Gastroesophageal sphincter (tissue), 4 donors: ENCODE measurements at regions not wholly inside any gene's neighbourhood (a gene's known extent, or its start where the extent isn't known, plus 50 kb on each side); places are given as distances from the start of the nearest gene placed in this dataset.

Source experiments
- ATAC-seq: fragments of 150-250 bp; one replicate; pipeline ENCODE4 v1.9.1; 2016; ENCODE audit warnings: mild to moderate bottlenecking, moderate library complexity
- H3K27ac ChIP-seq, 4 donors: fragments of 200-600 bp; sonication (generic) in 3 of 4; 1 replicate in 3 of 4; 2 replicates in 1 of 4; pipeline ENCODE4 v1.5.1; 2016 to 2019
- H3K27me3 ChIP-seq: fragments of 200-600 bp; sonication (generic); one replicate; pipeline ENCODE4 v1.5.1; 2019
- H3K36me3 ChIP-seq, 2 donors: fragments of 200-600 bp; sonication (generic); one replicate each; pipeline ENCODE4 v1.5.1; 2019; ENCODE audit warnings: control low read depth in 1 of 2
- H3K4me1 ChIP-seq, 3 donors: fragments of 200-600 bp; sonication (generic); 1 replicate in 2 of 3; 2 replicates in 1 of 3; pipeline ENCODE4 v1.5.1; 2016 to 2019; ENCODE audit warnings: control low read depth in 2 of 3
- H3K4me3 ChIP-seq, 2 donors: fragments of 200-600 bp; sonication (generic); one replicate each; pipeline ENCODE4 v1.5.1; 2019; ENCODE audit warnings: mild to moderate bottlenecking in 1 of 2, moderate library complexity in 1 of 2
- H3K9me3 ChIP-seq, 3 donors: fragments of 200-600 bp; sonication (generic); one replicate each; pipeline ENCODE4 v1.5.1; 2017 to 2019; ENCODE audit warnings: control low read depth in 2 of 3
- CTCF ChIP-seq, 4 experiments: fragments of 200-600 bp in 2 of 4; fragments of 450-650 bp in 2 of 4; sonication (generic) in 1 of 4; IDR thresholded peaks; one replicate each; pipeline ENCODE4 v1.5.1; 2017 to 2019; ENCODE audit warnings: antibody characterized with exemption in 4 of 4, mild to moderate bottlenecking in 2 of 4, moderate library complexity in 2 of 4
- EP300 ChIP-seq: sonication (generic); formaldehyde crosslinking; IDR thresholded peaks from one replicate; pipeline ENCODE4 v1.6.1; 2017; ENCODE audit warnings: antibody characterized with exemption, mild to moderate bottlenecking
- POLR2A ChIP-seq, 2 donors: fragments of 450-650 bp; IDR thresholded peaks; one replicate each; pipeline ENCODE4 v1.6.1; 2017; ENCODE audit warnings: antibody characterized with exemption in 2 of 2, mild to moderate bottlenecking in 2 of 2, moderate library complexity in 1 of 2
- POLR2AphosphoS5 ChIP-seq: sonication (generic); formaldehyde crosslinking; IDR thresholded peaks from one replicate; pipeline ENCODE4 v1.6.1; 2017; ENCODE audit warnings: antibody characterized with exemption
- WGBS, 2 donors: methylation state at CpG; one replicate each; pipeline ENCODE4 v1.1.5; 2018; ENCODE audit warnings: low coverage in 1 of 2; 5-methylcytosine and 5-hydroxymethylcytosine counted together

GRCh38 chrX:124863303-124863702, 456.4 kb upstream of the TEX13C start:
- H3K36me3 ChIP-seq = no peaks in the 10 kb centered on the region
- no peak overlapping the region for H3K27ac ChIP-seq
- H3K27me3 ChIP-seq = no peaks in the 10 kb centered on the region
- ATAC-seq = no peak
- 66 to 92% methylated on average over 2 to 3 of the region's 5 CpGs for WGBS, 2 donors
- no peaks in the 10 kb centered on the region for H3K9me3 ChIP-seq
- no peaks in the 10 kb centered on the region for H3K4me1 ChIP-seq
- H3K4me3 ChIP-seq = no peak overlapping the region
- TF ChIP-seq POLR2A (IDR thresholded peaks at IDR 0.05) = no peak
- TF ChIP-seq POLR2AphosphoS5 = no peak
- TF ChIP-seq CTCF (IDR thresholded peaks at IDR 0.05) = no peak
- TF ChIP-seq EP300 = no peak

GRCh38 chrX:124887572-124887971, 432.1 kb upstream of the TEX13C start:
- Histone ChIP-seq H3K4me3 (no peak overlapping the region), H3K9me3 (no peaks in the 10 kb centered on the region), H3K36me3 (no peaks in the 10 kb centered on the region), H3K27ac (no peak overlapping the region), H3K27me3 (no peaks in the 10 kb centered on the region), H3K4me1 (no peaks in the 10 kb centered on the region)
- WGBS, 2 donors = 40% methylated on average over 1 of the region's 1 CpG; no CpG with 5 or more reads in 1 of the 2 donors
- TF ChIP-seq POLR2A (IDR thresholded peaks at IDR 0.05) (no peak), EP300 (no peak), POLR2AphosphoS5 (no peak), CTCF (IDR thresholded peaks at IDR 0.05) (no peak)
- ATAC-seq = no peak

GRCh38 chrX:124895947-124896346, 423.7 kb upstream of the TEX13C start:
- Histone ChIP-seq H3K27me3 (no peaks in the 10 kb centered on the region), H3K4me3 (no peak overlapping the region), H3K9me3 (no peaks in the 10 kb centered on the region), H3K36me3 (no peaks in the 10 kb centered on the region), H3K27ac (no peak overlapping the region), H3K4me1 (no peaks in the 10 kb centered on the region)
- no peak for TF ChIP-seq CTCF (IDR thresholded peaks at IDR 0.05)
- TF ChIP-seq POLR2A (IDR thresholded peaks at IDR 0.05) = no peak
- TF ChIP-seq POLR2AphosphoS5 = no peak
- TF ChIP-seq EP300 = no peak
- ATAC-seq = no peak
- WGBS, 2 donors = 60 to 69% methylated on average over 1 to 4 of the region's 4 CpGs

GRCh38 chrX:124902953-124903352, 416.7 kb upstream of the TEX13C start:
- Histone ChIP-seq H3K27me3 (no peaks in the 10 kb centered on the region), H3K36me3 (no peaks in the 10 kb centered on the region), H3K4me1 (no peaks in the 10 kb centered on the region), H3K27ac (no peak overlapping the region), H3K4me3 (no peak overlapping the region), H3K9me3 (no peaks in the 10 kb centered on the region)
- TF ChIP-seq CTCF (IDR thresholded peaks at IDR 0.05) = no peak
- no peak for TF ChIP-seq POLR2AphosphoS5
- no peak for TF ChIP-seq POLR2A (IDR thresholded peaks at IDR 0.05)
- no peak for TF ChIP-seq EP300
- WGBS, 2 donors = 0 to 40% methylated on average over 1 of the region's 2 CpGs
- no peak for ATAC-seq

- no peak for ATAC-seq
- no peaks in the 10 kb centered on the region for H3K36me3 ChIP-seq
These were observed 409.1 kb upstream of the TEX13C start for GRCh38 chrX:124910611-124911010.

More at GRCh38 chrX:124910611-124911010, 409.1 kb upstream of the TEX13C start:
- Histone ChIP-seq H3K27me3 (no peaks in the 10 kb centered on the region), H3K27ac (no peak overlapping the region), H3K4me1 (no peaks in the 10 kb centered on the region), H3K4me3 (no peak overlapping the region), H3K9me3 (no peaks in the 10 kb centered on the region)
- no peak for TF ChIP-seq EP300
- no peak for TF ChIP-seq POLR2A (IDR thresholded peaks at IDR 0.05)
- no peak for TF ChIP-seq POLR2AphosphoS5
- no peak for TF ChIP-seq CTCF (IDR thresholded peaks at IDR 0.05)
- WGBS, 2 donors = 52 to 66% methylated on average over 2 of the region's 4 CpGs
